Endothelial cell of umbilical vein (primary cell): ENCODE measurements at regions not wholly inside any gene's neighbourhood (a gene's known extent, or its start where the extent isn't known, plus 50 kb on each side); places are given as distances from the start of the nearest gene placed in this dataset.

ENCODE experiments used
- BruUV-seq: library from RNA; stranded (reverse); fragments of 400-500 nt; replicated peaks from 2 replicates; lab custom pipeline; 2021; lab: Mats Ljungman, UMichigan
- CTCF ChIA-PET: fragments of 300-600, 350-600 bp; sonication (Branson Sonifier 250); formaldehyde crosslinking; loops from one replicate; lab custom pipeline; 2021; ENCODE audit warnings: antibody characterized with exemption, inconsistent platforms; lab: Charles Lee
- POLR2A ChIA-PET: fragments of 300-600, 350-600 bp; sonication (Branson Sonifier 250); formaldehyde crosslinking; loops from one replicate; lab custom pipeline; 2021; ENCODE audit warnings: antibody characterized with exemption, inconsistent platforms; lab: Charles Lee
- DNase-seq: peaks from one replicate; pipeline ENCODE4 v3.0.0-alpha.2; 2011; ENCODE audit warnings: low read depth, low spot score
- FAIRE-seq: peaks from 2 replicates; lab custom pipeline; 2011; peaks lifted over from hg19 to GRCh38; lab: Jason Lieb, UNC
- H2AFZ ChIP-seq: 2 replicates; pipeline ENCODE4 v1.6.0; 2012; ENCODE audit warnings: low read depth, low read length, control low read depth, inconsistent platforms
- H3K27ac ChIP-seq: 2 replicates; pipeline ENCODE4 v1.5.1; 2011; ENCODE audit warnings: low read depth, mild to moderate bottlenecking, control low read depth, low read length, moderate library complexity; ENCODE audit not compliant: insufficient read depth
- H3K27me3 ChIP-seq, 2 experiments: 2 replicates each; pipeline versions ENCODE4 v1.6.0 to v1.6.1; 2011; ENCODE audit warnings: low read length in 2 of 2, mixed read lengths in 1 of 2; ENCODE audit not compliant: control insufficient read depth in 2 of 2, insufficient read depth in 2 of 2
- H3K36me3 ChIP-seq, 2 experiments: 2 replicates in 1 of 2; 3 replicates in 1 of 2; pipeline ENCODE4 v1.5.1; 2011; ENCODE audit warnings: low read length in 2 of 2, mild to moderate bottlenecking in 1 of 2, moderate library complexity in 1 of 2; ENCODE audit not compliant: control insufficient read depth in 2 of 2, insufficient read depth in 2 of 2; ENCODE audit errors: extremely low read depth in 1 of 2
- H3K4me1 ChIP-seq: 3 replicates; pipeline ENCODE4 v1.5.1; 2011; ENCODE audit warnings: mild to moderate bottlenecking, low read length; ENCODE audit not compliant: control insufficient read depth, insufficient read depth; ENCODE audit errors: extremely low read depth
- H3K4me2 ChIP-seq: 2 replicates; pipeline ENCODE4 v1.6.1; 2011; ENCODE audit warnings: low read length, control low read depth, mixed read lengths; ENCODE audit not compliant: insufficient read depth
- H3K4me3 ChIP-seq, 3 experiments: fragments of 200-600 bp in 1 of 3; sonication (generic), shearing (Covaris generic) in 1 of 3; replicated peaks in 1 of 3; 2 replicates each; pipeline ENCODE4 v1.5.1; 2011 to 2016; ENCODE audit warnings: control low read depth in 3 of 3, low read length in 3 of 3, mild to moderate bottlenecking in 2 of 3, inconsistent platforms in 1 of 3, low read depth in 1 of 3, moderate library complexity in 1 of 3; ENCODE audit not compliant: insufficient read depth in 1 of 3
- H3K79me2 ChIP-seq: 2 replicates; pipeline ENCODE4 v1.6.0; 2012; ENCODE audit warnings: low read length, inconsistent platforms; ENCODE audit not compliant: control insufficient read depth, insufficient read depth
- H3K9ac ChIP-seq: replicated peaks from 2 replicates; pipeline ENCODE3; 2011; ENCODE audit warnings: low read length, control low read depth; ENCODE audit not compliant: insufficient read depth; ENCODE audit errors: extremely low read depth
- H3K9me1 ChIP-seq: replicated peaks from 3 replicates; pipeline ENCODE4 v1.6.0; 2011; ENCODE audit warnings: mild to moderate bottlenecking, low read length; ENCODE audit not compliant: control insufficient read depth, insufficient read depth; ENCODE audit errors: extremely low read depth
- H3K9me3 ChIP-seq: replicated peaks from 2 replicates; pipeline ENCODE4 v1.5.1; 2012; ENCODE audit warnings: low read length, inconsistent platforms; ENCODE audit not compliant: control insufficient read depth, insufficient read depth
- H4K20me1 ChIP-seq: replicated peaks from 2 replicates; pipeline ENCODE3; 2011; ENCODE audit warnings: mild to moderate bottlenecking, low read length; ENCODE audit not compliant: control insufficient read depth, insufficient read depth; ENCODE audit errors: extremely low read depth
- FOS ChIP-seq: IDR thresholded peaks from 2 replicates; pipeline ENCODE4 v1.6.1; 2011; ENCODE audit warnings: mild to moderate bottlenecking, low read length, moderate library complexity, borderline replicate concordance; ENCODE audit not compliant: insufficient read depth
- GATA2 ChIP-seq: IDR thresholded peaks from 2 replicates; pipeline ENCODE4 v1.7.0; 2011; ENCODE audit warnings: low read depth, mild to moderate bottlenecking, moderate library complexity, mixed read lengths, low read length; ENCODE audit not compliant: insufficient read length, insufficient read depth
- JUN ChIP-seq: IDR thresholded peaks from 2 replicates; pipeline ENCODE4 v1.6.1; 2011; ENCODE audit warnings: borderline replicate concordance, low read depth; ENCODE audit not compliant: insufficient read length, insufficient read depth
- MYC ChIP-seq: IDR thresholded peaks from one replicate; pipeline ENCODE4 v1.6.1; 2011; ENCODE audit warnings: mild to moderate bottlenecking, low read depth, low read length
- POLR2AphosphoS5 ChIP-seq: IDR thresholded peaks from 2 replicates; pipeline ENCODE4 v1.6.1; 2012; ENCODE audit warnings: low read depth, mild to moderate bottlenecking, control low read depth, low read length, moderate library complexity; ENCODE audit not compliant: insufficient read depth
- dilution Hi-C: fragments of 300-500 bp; cut with MboI; formaldehyde crosslinking; loops from one replicate; pipeline ENCODE4 v1.15.0; 2019; ENCODE audit warnings: low sequenced_read_pairs; ENCODE audit not compliant: extremely low pct_ligation_motif_present
- intact Hi-C: fragments of 100-400 bp; cut with micrococcal nuclease; formaldehyde crosslinking; loops from one replicate; pipeline ENCODE4 v1.10.0; 2022

GRCh38 chr18:43893001-43893637, 615.8 kb upstream of the SYT4 start:
- peak; percentile 89 for TF ChIP-seq JUN
- TF ChIP-seq POLR2AphosphoS5, result peak; percentile 58
- peak; percentile 79 for TF ChIP-seq GATA2
- TF ChIP-seq MYC, result no peak
- TF ChIP-seq FOS, result peak; percentile 100
- FAIRE-seq, result peak; percentile 59
- dilution Hi-C loops, result no loop called here
- peaks cover 15% of the 10 kb centered on the region for H3K4me1 ChIP-seq
- no peaks in the 10 kb centered on the region for H3K9me3 ChIP-seq
- no peaks in the 10 kb centered on the region for H4K20me1 ChIP-seq
- no peaks in the 10 kb centered on the region for H3K36me3 ChIP-seq
- no peak overlapping the region for H3K4me3 ChIP-seq
- no peaks in the 10 kb centered on the region for H3K9me1 ChIP-seq
- no peaks in the 10 kb centered on the region for H3K27me3 ChIP-seq
- intact Hi-C loops, result no loop called here
- no peak overlapping the region for H2AFZ ChIP-seq
- ChIA-PET CTCF (interaction anchor here (1.4 to 1.6 kb wide), 3 partner anchors 9 to 187 kb away, joined by 3 to 6 read pairs (median 4); no protein-coding TSS in a partner anchor), POLR2A (no interaction called here)
- peak overlapping the region; percentile 27 for H3K27ac ChIP-seq
- H3K9ac ChIP-seq, result no peak overlapping the region
- no peaks in the 10 kb centered on the region for H3K79me2 ChIP-seq
- BruUV-seq, result no TSS peak
- peak overlapping the region; percentile 46 for H3K4me2 ChIP-seq
- DNase-seq, result peak; percentile 91

- H2AFZ ChIP-seq, result no peak overlapping the region
- H3K4me1 ChIP-seq, result peaks cover 6% of the 10 kb centered on the region
- intact Hi-C loops (no loop called here), dilution Hi-C loops (no loop called here)
- no TSS peak for BruUV-seq
- no peaks in the 10 kb centered on the region for H3K36me3 ChIP-seq
- H3K4me3 ChIP-seq, result no peak overlapping the region
- ChIA-PET POLR2A (no interaction called here), CTCF (no interaction called here)
- no peak overlapping the region for H3K27ac ChIP-seq
- no peaks in the 10 kb centered on the region for H3K9me1 ChIP-seq
- no peak overlapping the region for H3K9ac ChIP-seq
- no peaks in the 10 kb centered on the region for H3K79me2 ChIP-seq
- H3K27me3 ChIP-seq, result no peaks in the 10 kb centered on the region
- no peaks in the 10 kb centered on the region for H3K9me3 ChIP-seq
- no peak overlapping the region for H3K4me2 ChIP-seq
- peak; percentile 62 for DNase-seq
- no peaks in the 10 kb centered on the region for H4K20me1 ChIP-seq
- peak; percentile 47 for TF ChIP-seq GATA2
- TF ChIP-seq MYC, result no peak
- no peak for FAIRE-seq
Measured at GRCh38 chr18:43904209-43904837, 627.0 kb upstream of the SYT4 start.
